NCI-H524 treated with DMSO at 0.1 percent for 48 hours (cell line): ENCODE measurements at regions not wholly inside any gene's neighbourhood (a gene's known extent, or its start where the extent isn't known, plus 50 kb on each side); places are given as distances from the start of the nearest gene placed in this dataset.

ENCODE experiments used
- DNase-seq: peaks from one replicate; lab custom pipeline; 2025; lab: John Stamatoyannopoulos, UW

GRCh38 chr14:55942076-55942654 lies 176.0 kb upstream of the PELI2 start:
- no peak for DNase-seq

GRCh38 chr14:55942826-55943225 lies 175.4 kb upstream of the PELI2 start:
- DNase-seq = no peak

- DNase-seq = no peak
These were observed 173.5 kb upstream of the PELI2 start for GRCh38 chr14:55944757-55945156.

- no peak for DNase-seq
These were observed 172.0 kb upstream of the PELI2 start for GRCh38 chr14:55946231-55946630.

- DNase-seq = no peak
These were observed 169.8 kb upstream of the PELI2 start for GRCh38 chr14:55948399-55948798.

GRCh38 chr14:55949708-55950107 lies 168.5 kb upstream of the PELI2 start:
- no peak for DNase-seq

GRCh38 chr14:55950135-55950534 lies 168.1 kb upstream of the PELI2 start:
- DNase-seq = no peak

GRCh38 chr14:55951341-55952206 lies 166.6 kb upstream of the PELI2 start:
- no peak for DNase-seq

- no peak for DNase-seq
These were observed 164.1 kb upstream of the PELI2 start for GRCh38 chr14:55954108-55954507.

GRCh38 chr14:55955175-55955574 lies 163.0 kb upstream of the PELI2 start:
- no peak for DNase-seq

- no peak for DNase-seq
These were observed 160.3 kb upstream of the PELI2 start for GRCh38 chr14:55957950-55958349.

- DNase-seq = no peak
These were observed 154.9 kb upstream of the PELI2 start for GRCh38 chr14:55963295-55963694.

GRCh38 chr14:55964091-55964490 lies 154.1 kb upstream of the PELI2 start:
- no peak for DNase-seq

- DNase-seq = peak; percentile 40
These were observed 153.4 kb upstream of the PELI2 start for GRCh38 chr14:55964821-55965220.

- DNase-seq = no peak
These were observed 152.4 kb upstream of the PELI2 start for GRCh38 chr14:55965851-55966250.

GRCh38 chr14:55968741-55969140 lies 149.5 kb upstream of the PELI2 start:
- DNase-seq = no peak

GRCh38 chr14:55973285-55973800 lies 144.9 kb upstream of the PELI2 start:
- no peak for DNase-seq

GRCh38 chr14:55973911-55974630 lies 144.1 kb upstream of the PELI2 start:
- DNase-seq = no peak

- DNase-seq = no peak
These were observed 142.8 kb upstream of the PELI2 start for GRCh38 chr14:55975281-55975910.

- no peak for DNase-seq
These were observed 142.0 kb upstream of the PELI2 start for GRCh38 chr14:55976219-55976618.

- no peak for DNase-seq
These were observed 141.6 kb upstream of the PELI2 start for GRCh38 chr14:55976655-55977054.
